HepG2 (cell line): ENCODE measurements at regions not wholly inside any gene's neighbourhood (a gene's known extent, or its start where the extent isn't known, plus 50 kb on each side); places are given as distances from the start of the nearest gene placed in this dataset.

ENCODE experiments used
- MEIS2 ChIP-seq: sonication (generic); formaldehyde crosslinking; IDR thresholded peaks from 2 replicates; pipeline ENCODE4 v1.9.0; 2021; ENCODE audit warnings: mild to moderate bottlenecking, missing genetic modification reagents
- MTF2 ChIP-seq: sonication (generic); formaldehyde crosslinking; IDR thresholded peaks from 2 replicates; pipeline ENCODE4 v1.5.0; 2020; ENCODE audit warnings: missing genetic modification reagents, borderline replicate concordance
- NBN ChIP-seq: fragments of 450-650 bp; conservative IDR thresholded peaks from 2 replicates; pipeline ENCODE4 v1.6.1; 2017
- ZNF3 ChIP-seq: IDR thresholded peaks from 2 replicates; pipeline ENCODE4 v1.7.0; 2017; ENCODE audit warnings: inconsistent platforms
- ZNF720 ChIP-seq: sonication (generic); formaldehyde crosslinking; IDR thresholded peaks from 2 replicates; pipeline ENCODE4 v1.4.0; 2020; ENCODE audit warnings: missing genetic modification reagents
- TF ChIP-seq, protein P1 (sequence below): sonication (generic); formaldehyde crosslinking; IDR thresholded peaks from 2 replicates; pipeline ENCODE4 v1.4.0; 2020; ENCODE audit warnings: missing genetic modification reagents
- TF ChIP-seq, protein P2 (sequence below): IDR thresholded peaks from 2 replicates; pipeline ENCODE4 v1.6.1; 2016; ENCODE audit warnings: missing biosample characterization, missing genetic modification reagents, low read depth
- TF ChIP-seq, protein P3 (sequence below): sonication (generic); formaldehyde crosslinking; IDR thresholded peaks from 2 replicates; pipeline ENCODE4 v1.4.0; 2020; ENCODE audit warnings: mild to moderate bottlenecking, missing genetic modification reagents, borderline replicate concordance
- TF ChIP-seq, protein P4 (sequence below): sonication (generic); formaldehyde crosslinking; IDR thresholded peaks from 2 replicates; pipeline ENCODE4 v1.5.0; 2020; ENCODE audit warnings: missing genetic modification reagents
- TF ChIP-seq, protein P5 (sequence below): sonication (generic); formaldehyde crosslinking; IDR thresholded peaks from 2 replicates; pipeline ENCODE4 v1.8.0; 2022; ENCODE audit warnings: missing genetic modification reagents, mild to moderate bottlenecking, inconsistent platforms, borderline replicate concordance

DNA sequence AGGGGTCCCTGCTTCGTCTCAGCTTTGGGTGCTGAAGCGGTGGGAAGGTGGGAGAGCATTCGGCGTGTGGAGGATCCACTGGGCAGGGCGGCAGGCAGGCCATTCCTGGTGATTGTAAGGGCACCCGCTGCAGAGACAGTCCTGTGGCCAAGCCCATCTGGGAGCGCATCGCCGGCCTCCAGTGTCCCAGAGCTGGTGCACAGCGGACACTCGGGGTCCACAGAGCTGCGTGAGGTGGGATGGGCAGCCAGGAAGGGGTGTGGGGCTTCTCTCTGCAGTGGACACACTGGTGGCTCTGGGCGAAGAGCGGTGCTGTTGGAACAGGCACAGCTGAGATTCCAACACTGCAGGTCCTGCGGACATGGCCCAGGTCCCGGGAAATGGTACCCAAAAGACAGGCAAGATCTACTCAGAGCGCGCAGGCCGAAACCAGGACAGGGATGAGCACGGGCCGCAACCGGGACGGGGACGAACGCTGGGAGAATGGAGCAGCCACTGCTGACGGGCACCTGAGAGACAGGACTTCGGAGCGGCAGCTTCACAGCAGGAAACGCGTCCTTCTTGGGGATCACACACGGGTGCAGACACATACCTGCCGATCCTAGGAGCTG, 188.2 kb downstream of the ERMARD start (continued):
- TF ChIP-seq, protein P1, sequence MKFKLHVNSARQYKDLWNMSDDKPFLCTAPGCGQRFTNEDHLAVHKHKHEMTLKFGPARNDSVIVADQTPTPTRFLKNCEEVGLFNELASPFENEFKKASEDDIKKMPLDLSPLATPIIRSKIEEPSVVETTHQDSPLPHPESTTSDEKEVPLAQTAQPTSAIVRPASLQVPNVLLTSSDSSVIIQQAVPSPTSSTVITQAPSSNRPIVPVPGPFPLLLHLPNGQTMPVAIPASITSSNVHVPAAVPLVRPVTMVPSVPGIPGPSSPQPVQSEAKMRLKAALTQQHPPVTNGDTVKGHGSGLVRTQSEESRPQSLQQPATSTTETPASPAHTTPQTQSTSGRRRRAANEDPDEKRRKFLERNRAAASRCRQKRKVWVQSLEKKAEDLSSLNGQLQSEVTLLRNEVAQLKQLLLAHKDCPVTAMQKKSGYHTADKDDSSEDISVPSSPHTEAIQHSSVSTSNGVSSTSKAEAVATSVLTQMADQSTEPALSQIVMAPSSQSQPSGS = no peak
- TF ChIP-seq MEIS2 (CRISPR knock-in tag) (no peak), ZNF720 (no peak), NBN (no peak), MTF2 (CRISPR knock-in tag) (no peak), ZNF3 (CRISPR knock-in tag) (no peak)
- TF ChIP-seq, protein P2, sequence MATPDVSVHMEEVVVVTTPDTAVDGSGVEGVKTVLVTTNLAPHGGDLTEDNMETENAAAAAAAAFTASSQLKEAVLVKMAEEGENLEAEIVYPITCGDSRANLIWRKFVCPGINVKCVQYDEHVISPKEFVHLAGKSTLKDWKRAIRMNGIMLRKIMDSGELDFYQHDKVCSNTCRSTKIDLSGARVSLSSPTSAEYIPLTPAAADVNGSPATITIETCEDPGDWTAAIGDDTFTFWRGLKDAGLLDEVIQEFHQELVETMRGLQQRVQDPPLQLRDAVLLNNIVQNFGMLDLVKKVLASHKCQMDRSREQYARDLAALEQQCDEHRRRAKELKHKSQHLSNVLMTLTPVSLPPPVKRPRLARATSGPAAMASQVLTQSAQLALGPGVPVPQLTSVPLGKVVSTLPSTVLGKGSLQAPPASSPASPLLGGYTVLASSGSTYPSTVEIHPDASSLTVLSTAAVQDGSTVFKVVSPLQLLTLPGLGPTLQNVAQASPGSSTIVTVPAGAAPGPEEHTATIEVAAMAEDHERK = no peak
- TF ChIP-seq, protein P3, sequence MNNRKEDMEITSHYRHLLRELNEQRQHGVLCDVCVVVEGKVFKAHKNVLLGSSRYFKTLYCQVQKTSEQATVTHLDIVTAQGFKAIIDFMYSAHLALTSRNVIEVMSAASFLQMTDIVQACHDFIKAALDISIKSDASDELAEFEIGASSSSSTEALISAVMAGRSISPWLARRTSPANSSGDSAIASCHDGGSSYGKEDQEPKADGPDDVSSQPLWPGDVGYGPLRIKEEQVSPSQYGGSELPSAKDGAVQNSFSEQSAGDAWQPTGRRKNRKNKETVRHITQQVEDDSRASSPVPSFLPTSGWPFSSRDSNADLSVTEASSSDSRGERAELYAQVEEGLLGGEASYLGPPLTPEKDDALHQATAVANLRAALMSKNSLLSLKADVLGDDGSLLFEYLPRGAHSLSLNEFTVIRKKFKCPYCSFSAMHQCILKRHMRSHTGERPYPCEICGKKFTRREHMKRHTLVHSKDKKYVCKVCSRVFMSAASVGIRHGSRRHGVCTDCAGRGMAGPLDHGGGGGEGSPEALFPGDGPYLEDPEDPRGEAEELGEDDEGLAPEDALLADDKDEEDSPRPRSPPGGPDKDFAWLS (CRISPR knock-in tag) = no peak
- TF ChIP-seq, protein P4, sequence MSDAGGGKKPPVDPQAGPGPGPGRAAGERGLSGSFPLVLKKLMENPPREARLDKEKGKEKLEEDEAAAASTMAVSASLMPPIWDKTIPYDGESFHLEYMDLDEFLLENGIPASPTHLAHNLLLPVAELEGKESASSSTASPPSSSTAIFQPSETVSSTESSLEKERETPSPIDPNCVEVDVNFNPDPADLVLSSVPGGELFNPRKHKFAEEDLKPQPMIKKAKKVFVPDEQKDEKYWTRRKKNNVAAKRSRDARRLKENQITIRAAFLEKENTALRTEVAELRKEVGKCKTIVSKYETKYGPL (CRISPR knock-in tag) = no peak
- TF ChIP-seq, protein P5, sequence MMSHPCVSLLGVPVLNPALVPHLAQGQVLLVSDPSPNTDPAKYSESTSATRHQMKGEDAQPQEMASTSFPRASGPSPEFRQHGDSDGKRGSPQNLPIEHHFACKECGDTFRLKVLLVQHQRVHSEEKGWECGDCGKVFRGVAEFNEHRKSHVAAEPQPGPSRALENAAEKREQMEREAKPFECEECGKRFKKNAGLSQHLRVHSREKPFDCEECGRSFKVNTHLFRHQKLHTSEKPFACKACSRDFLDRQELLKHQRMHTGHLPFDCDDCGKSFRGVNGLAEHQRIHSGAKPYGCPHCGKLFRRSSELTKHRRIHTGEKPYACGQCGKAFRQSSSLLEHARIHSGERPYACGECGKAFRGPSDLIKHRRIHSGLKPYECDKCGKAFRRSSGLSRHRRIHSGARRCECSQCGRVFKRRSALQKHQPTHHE (CRISPR knock-in tag) = no peak
